SIG-M5 (cell line): ENCODE measurements at regions not wholly inside any gene's neighbourhood (a gene's known extent, or its start where the extent isn't known, plus 50 kb on each side); places are given as distances from the start of the nearest gene placed in this dataset.

Experiments used
- DNase-seq: peaks from one replicate; lab custom pipeline; 2025; lab: John Stamatoyannopoulos, UW

DNA sequence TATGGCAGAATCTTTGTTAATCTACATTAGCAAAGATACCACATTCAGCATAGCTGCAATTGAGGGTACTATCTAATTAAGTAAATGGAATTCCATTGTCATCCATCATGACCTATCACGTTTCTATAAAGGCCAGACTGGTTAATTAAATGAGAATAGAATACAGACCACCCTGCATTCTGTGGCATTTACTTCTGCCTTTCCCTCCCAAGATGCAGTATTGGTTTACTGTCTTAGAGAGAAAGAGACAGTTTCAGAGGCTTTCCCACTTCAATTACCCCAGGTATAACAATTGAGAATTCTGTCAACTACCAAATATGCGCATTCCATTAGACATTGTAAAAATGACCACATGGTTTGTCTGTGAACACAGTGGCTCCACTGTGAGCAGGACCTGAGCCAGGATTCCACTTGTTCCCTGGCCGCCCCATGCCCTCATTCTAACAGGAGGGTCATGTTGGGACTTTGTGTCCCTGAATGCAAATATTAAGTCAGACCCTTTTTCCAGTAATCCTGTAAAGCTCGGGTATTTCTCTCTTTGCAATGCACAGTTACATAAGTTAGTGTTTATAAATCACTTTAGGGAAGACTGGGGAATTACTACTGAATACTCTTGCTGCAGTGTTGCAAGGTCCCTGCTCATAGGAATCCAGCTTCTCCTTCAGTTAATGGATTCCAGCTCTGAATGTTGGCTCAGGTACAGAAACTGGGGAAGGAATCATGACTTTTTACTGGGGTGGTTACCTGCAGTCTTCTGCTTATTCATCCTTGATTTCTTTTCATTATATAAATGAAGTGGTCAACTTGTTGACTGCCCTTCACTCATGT, 261.0 kb downstream of the PDGFC start:
- no peak for DNase-seq

DNA sequence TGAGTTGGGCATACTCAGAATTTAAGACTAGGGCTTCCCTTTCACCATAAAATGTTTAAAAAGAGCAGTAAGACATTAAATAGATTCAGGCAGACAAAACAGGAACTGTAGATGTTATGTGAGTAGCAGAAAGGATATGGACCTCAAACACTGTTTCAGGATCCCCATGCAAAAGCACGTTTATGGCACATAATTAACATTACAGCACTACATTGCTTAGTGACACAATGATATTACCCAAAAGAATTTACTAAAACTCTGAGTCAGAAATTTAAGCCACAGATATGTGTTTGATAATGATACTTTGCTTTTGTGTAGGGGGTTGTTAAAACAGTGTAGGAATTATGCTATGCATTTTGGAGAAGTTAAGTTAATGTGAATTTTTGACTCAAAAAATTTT, 266.3 kb downstream of the PDGFC start:
- no peak for DNase-seq

DNA sequence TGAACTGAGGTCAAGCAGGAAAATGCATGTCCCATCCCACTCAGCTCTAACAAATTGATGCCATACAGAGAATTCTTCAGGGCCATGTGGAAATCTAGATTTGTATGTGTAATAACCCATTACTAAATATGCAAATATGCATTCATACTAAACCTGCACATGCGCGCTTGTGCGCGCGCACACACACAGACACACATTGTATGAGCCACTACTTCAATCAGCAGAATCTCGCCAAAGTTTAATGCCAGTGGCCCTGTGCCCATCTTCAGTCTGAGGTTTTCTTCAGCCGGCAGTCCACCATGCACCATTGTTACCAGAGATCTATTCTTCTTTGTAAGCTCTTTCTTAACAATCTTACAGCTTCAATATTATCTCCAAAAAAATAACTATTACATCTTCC, 276.4 kb downstream of the PDGFC start:
- DNase-seq, result no peak

DNA sequence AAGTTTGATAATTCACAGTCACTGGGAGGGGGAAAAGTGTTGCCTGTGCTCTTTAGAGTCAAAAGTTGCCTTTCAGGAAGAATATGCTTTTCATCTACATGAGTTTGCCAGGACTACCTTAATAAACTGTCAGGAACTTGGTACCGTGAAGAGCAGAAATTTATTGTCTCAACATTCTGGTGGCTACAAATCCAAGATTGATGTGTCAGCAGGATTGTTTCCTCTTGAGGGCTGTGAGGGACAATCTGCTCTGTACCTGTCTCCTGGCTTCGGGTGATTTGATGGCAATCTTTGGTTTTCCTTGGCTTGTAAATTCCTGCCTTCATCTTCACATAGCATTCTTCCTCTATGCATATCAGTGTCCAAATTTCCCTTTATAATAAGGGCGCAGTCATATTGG, 277.2 kb downstream of the PDGFC start:
- no peak for DNase-seq

DNA sequence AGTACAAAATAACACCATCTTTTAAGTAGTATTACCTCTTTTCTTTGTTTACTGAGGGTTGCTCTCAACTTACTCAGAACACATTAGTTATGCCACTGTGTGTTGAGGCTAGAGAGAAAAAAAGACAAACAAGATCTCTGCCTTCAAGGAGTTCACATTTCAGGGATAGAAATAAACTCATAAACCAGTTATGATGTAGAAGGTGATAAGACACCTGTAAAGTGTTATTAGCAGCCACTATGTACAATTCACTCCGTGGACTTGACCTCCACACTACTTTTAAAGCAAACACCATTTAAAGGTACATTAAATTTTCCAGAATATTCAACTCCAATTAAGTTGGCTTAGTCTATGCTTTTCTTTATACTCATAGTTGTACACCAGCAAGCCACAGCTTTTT, 278.0 kb downstream of the PDGFC start:
- DNase-seq, result no peak

DNA sequence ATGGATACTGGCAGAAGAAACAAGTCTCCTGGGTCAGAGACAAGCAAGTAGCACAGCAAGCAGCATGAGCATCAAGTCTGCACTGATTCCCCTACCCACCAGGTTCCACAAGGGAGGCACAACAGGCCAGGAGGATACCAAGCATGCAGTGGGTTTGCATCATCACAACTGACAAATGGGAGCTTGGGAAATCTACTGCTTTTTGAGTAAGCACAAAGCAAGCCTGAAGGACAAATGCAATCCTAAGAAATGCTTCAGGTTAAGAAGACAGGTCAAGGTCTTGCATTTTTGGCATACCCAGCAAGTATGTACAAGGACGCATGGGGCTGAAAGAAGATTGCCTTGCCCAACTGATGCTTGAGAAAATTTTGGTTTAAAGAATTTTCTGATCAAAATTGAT, 279.6 kb downstream of the PDGFC start:
- no peak for DNase-seq

DNA sequence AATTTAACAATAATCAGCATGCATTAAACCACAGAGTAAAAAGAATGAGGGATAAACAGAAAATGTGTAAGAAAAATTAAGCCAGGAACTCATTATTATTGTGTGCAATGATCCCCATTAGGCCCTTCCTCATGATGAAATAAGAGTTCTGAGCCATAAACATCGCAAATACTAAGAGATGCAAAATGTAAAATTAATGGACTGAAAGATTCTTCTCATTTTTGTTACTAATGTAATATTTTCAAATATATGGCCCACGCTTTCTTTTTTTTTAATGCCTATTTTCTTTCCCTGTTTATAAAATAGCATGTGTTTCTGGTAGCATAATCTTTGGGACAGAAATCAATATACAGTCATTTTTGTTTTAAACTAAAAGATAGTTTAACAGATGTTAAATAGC, 281.0 kb downstream of the PDGFC start:
- no peak for DNase-seq

DNA sequence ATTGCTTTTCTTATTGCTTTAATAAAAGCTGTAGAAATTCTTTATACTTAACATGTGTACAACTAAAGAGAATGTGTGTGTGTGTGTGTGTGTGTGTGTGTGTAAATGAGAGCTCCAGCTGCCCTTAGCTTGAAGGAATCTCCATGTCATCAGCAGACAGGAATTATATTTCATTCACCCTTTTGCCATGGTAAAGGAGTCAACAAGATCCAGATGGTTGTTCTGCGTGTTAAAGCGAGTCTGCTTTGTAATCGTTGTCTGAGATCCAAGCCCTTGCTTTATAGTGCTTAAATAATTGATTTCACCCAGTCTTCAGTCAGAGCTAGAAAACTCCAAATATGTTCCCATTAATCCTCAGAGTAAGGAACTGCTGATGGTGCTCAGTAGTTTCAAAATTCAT, 285.5 kb downstream of the PDGFC start:
- DNase-seq, result no peak

DNA sequence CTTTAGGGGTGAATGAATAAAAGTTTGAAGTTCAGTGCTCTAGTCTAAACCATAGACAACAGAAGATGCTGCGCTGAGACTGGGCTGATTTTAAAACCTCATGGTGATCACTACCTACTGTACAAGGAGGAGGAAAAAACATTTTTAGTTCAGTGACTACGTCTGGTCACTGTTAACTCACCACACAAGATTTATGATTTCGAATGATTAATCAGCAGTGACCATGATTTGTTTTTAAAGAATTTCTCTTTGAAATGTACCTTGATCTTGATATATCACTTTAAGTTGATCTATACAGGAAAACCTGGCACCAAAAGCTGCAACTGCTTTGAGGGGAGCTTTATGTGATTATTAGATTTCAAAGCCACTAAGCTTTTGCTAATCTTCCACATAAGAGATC, 286.3 kb downstream of the PDGFC start:
- no peak for DNase-seq

DNA sequence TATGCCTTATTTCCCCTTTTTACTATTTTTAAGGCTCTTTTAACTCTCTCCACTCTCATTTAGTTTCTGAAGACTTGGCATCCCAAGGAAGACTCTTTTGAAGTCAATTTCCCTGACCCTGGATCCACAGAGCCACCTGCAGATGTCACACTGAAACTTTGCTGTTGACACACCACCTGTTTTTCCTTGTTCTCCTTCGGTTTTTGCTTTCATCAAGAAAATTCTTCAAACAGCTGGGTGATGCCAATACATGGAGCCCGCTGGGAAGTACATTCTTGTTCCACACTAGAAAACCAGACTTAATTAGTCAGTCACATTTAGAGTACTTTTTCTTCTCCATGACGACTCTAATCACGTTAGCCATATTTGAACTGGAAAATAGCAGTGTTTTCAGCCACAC, 293.9 kb downstream of the PDGFC start:
- no peak for DNase-seq

DNA sequence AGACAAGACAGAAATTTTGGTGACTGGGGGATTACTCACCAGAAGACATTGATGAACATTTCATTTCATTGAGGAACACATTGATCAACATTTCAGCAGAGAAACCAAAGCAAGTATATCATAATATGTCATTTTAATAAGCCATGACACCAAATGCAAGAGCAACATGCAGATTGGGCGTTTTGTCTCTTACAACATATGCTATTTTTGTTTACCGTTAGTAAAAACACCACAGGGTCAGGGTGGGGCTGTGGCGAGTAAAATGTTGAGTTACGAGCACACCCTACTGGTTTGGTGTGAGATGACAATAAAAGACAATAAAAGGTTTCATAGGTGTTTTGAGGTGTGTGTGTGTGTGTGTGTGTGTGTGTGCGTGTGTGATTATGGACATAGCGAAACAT, 294.5 kb downstream of the PDGFC start:
- DNase-seq, result no peak

DNA sequence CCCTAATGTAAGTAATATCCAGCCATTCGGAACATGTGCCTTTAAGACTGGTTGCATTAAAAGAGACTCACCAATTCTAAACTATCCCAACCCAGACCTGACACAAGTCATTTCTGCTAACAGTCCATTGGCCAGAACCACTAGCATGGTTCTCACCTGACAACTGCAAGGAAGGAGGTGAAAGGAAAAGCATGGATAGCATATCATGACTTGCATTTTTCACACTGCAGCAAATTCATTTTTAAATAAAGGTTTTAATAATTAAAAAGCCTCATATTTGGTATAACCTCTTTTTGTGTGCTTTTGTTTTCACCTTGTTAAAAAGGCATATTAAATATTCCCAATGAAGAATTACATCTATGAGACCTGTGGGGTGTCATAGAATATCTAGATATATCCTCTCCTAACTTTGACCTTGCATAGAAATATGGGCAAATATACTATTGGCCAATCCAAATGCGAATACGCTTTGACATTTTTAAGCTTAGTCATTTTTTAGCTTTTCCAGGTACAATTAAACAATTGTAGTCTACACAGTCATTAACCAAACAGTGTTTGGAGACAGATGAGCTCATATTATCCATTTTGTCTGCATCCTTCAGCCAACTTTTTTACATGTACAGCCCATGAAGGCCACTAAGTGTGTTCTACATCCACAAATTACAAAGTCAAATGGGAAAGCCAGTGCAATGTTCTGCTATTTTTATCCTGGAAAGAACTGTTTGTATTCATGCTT, 295.3 kb downstream of the PDGFC start:
- DNase-seq, result no peak

DNA sequence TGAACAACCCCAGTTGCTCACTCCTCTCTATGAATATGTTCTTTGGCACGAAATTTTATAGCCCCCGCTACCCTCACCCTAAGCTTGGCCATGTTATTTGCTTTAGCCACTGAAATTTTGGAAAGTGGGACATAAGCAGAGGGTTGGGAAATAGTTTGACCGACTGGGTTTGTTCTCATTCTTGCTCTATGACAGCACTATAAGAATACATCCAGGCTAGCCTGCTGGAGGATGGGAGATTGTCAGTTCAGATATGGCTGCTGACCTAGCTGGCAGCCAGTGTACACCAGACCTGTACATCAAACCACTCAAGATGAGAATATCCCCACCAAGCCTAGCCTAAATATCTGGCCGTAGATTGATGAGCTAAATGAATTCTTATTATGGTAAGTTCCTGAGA, 298.1 kb downstream of the PDGFC start:
- DNase-seq, result no peak

DNA sequence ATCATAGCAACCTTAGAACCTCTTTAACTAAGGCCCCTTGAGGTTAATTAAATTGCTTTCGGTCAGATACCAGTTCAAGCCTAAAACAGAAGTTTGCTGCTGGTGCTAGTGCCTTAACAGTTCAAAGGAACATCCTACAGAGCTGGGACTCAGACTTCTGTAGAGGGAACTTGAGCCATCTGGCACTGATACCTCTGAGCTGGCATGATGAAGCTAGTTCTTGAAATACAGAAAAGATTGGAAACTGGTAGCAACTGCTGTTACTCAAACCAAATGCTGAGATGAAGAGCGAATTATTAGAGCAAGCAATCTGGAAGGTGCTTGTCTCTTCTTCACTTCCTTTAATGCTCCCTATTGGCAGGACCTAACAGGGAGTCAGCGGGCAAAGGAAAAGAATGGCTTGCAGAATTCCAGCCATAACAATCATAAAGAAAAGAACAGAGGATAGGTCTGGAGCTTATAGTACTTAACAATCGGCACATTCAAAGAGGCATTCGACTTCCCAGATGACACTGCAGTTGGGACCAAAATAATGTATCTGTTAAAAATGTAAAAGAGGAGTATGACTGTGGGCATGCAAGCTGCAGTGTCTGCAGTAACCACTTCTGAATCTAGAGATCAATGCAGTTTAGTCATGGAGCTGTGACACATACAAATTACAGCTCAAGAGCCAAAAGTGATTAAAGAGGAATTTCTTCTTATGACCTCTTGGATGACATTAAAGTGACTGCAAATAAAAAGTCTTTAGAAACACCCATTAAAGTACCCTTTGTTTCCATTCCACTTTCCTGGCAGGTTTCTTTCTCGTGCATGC, 298.9 kb downstream of the PDGFC start:
- DNase-seq, result no peak

DNA sequence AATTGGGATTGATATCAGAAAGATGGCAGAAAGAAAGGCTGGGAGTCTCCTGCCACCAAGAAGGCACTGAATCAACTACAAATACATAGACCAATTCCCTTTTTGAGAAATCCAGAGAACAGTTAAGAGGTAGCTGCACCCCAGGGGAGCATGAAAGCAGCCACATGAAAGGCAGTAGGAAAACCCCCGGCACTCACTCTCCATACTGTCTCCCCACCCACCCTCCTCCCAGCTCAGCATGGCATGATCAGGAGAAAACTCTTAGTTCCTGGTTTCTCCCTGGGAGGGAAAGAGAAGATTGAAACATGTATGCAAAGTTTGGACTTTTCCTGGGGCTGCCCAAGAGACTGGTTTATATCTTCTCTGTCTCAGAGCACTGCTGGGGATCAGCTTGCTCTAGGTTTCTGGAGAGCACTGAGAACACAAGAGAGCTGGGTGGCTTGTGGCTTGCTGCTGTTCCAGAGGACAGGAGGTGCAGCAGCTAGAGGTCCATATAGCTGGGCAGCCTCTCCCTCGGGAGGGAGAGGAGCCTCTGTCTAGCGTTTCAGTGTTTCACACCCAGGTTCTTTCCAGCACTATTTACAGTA, 305.7 kb downstream of the PDGFC start:
- no peak for DNase-seq

DNA sequence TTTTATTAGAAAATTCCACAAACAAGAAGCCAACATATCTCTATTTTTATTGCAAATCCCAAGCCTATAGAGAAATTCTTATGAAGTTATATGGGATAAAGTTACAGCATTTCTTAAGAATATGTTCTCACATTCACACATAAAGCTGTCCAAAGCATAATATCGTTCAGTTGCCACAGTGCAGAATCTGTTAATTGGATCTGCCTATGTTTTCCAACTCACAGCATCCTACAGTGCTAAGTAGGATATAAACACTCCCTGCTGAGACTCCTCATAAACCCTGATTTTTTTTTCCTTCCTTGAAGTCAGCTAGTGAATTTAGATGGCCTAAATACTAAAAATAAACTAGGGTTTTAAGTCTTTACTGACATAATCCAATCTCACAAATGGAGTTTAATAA, 307.9 kb downstream of the PDGFC start:
- DNase-seq, result no peak

DNA sequence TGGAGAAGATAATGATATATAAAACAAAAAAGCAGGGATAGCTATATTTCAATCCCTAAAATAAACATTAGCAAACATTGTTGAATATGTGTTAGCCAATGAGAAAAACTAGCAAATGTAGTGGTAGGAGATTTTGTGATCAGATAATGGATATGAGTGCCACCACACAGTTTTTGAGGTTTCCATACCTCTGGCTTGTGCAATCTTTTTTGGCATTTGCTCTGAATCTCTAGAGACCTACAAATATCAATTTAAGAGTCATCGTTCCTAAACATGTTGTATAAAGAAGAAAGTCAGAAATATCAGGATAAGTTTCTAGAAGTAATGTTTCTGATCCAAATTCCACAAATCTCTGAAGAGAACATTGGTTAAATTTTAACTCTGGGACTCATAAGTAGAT, 308.7 kb downstream of the PDGFC start:
- DNase-seq, result no peak

DNA sequence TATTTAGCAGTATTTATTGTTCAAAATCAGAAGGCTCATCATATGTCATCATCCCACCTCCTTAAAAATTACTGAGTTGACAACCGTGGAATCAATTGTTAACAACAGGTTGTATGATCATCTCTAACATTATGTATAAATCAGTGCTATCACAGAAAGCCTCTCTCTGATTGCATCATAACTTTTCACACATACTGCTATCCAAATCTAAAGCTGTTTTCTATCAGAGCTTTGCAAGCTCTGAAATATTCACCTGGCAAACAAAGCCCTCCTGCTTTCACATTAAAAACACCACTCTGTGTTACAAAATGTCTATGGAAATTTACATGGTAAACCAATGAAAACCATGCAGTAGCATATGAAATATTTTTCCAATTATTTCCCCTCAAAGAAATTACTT, 310.0 kb downstream of the PDGFC start:
- DNase-seq, result no peak

DNA sequence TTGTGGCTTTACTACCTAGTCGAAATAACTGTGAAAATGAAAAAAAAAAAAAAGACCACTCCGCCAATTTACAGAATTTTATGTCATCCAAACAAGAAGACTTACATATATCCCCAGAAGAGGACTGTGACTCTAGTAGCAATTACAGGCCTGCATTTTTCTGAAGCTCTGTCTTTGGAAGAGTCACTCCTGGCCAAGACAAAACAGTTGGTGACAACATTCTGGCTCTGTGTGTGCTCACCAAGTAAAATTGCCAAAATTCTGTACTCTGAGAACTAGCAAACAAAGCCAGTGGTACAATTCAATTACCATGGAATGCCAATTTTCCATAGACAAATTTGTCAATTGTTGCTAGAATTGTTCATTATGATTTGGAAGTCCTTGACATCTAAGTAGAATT, 311.1 kb downstream of the PDGFC start:
- no peak for DNase-seq

DNA sequence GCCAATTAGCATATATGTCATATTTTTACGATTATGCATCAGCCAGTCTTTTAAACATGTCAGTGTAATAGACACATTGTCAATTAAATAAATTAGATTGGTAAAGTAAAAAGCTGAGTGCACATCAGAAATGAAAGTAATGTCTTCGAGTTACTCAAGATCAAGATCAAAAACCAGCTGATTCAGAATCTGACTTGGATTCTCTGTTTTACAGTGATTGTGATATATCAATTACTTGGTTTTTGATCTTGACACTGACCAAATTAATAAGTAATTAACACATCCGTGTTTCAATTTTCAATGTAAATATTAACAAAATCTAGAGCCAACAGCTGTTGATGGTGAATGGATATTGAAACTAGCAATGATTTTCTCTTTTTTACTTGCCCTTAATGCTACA, 311.6 kb downstream of the PDGFC start:
- no peak for DNase-seq

DNA sequence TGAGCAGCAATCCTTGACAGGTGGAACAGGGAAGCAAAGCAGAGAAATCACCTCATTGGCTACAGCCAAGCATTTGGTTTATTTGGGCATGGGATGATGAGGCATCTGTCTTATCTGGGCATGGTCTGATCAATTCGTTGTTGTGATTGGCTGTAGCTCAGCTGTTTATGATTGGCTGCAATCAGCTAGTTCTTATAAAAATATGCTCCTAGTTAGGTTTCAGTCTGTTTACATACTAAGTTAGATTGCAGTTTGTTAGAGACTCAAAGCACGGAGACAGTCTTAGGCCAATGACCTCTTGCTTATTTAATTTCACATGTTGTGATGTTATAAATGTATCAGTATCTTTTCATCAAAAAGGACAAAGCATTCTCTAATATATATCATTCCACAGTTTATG, 312.0 kb downstream of the PDGFC start:
- no peak for DNase-seq

DNA sequence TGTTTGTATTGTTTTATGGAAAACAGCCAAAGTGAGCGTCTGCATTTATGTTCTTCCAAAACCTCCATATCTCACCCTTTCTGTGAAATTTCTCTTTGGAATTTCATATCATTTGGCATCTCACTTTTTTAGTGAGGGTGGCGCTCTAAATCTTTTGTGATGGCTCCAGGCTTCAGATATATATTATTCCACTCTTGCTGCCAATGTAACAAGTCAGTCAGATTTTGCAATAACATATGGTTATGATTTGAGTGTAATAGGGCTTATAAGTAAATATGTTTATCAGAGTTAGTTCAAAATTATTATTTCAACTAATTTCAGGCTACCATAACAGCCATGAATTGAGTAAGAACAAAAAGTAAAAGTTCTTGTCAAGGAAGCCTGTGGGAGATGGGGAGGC, 314.7 kb downstream of the PDGFC start:
- no peak for DNase-seq

DNA sequence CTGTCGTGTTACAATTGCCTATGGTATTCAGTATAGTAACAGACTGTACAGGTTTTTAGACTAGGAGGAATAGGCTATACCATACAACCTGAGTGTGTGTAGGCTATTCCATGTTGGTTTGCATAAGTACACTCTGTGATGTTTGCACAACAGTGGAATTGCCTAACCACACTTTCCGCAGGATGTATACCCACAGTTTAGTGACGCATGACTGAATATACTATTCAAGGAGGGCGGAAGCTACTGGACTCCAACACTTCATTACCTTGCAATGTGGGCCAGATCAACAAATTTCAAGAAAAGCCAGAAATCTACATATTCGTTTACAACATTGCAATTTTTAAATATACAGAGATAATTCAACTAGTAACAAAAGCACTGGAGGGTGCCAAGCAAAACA, 317.2 kb downstream of the PDGFC start:
- DNase-seq, result no peak
